A673 (cell line): ENCODE measurements at regions not wholly inside any gene's neighbourhood (a gene's known extent, or its start where the extent isn't known, plus 50 kb on each side); places are given as distances from the start of the nearest gene placed in this dataset.

Experiments
- BruUV-seq: library from RNA; stranded (reverse); fragments of 400-500 nt; replicated peaks from 2 replicates; lab custom pipeline; 2021; lab: Mats Ljungman, UMichigan
- CTCF ChIA-PET: fragments of 300-600 bp; sonication (Branson Sonifier 250); formaldehyde crosslinking; loops from one replicate; lab custom pipeline; 2022; ENCODE audit warnings: antibody characterized with exemption; lab: Charles Lee
- POLR2A ChIA-PET: fragments of 300-600 bp; sonication (Branson Sonifier 250); formaldehyde crosslinking; loops from one replicate; lab custom pipeline; 2022; ENCODE audit warnings: antibody characterized with exemption; ENCODE audit not compliant: low non-redundant PET; lab: Charles Lee
- DNase-seq: peaks from one replicate; pipeline ENCODE4 v3.0.0-alpha.2; 2015; ENCODE audit warnings: low spot score
- H3K27ac ChIP-seq: fragments of 200-600 bp; sonication (generic); 2 replicates; pipeline ENCODE4 v1.5.1; 2016; ENCODE audit warnings: mixed run types, low read depth, mild to moderate bottlenecking, mixed read lengths, antibody characterized with exemption, low read length; ENCODE audit not compliant: poor library complexity, severe bottlenecking
- H3K27me3 ChIP-seq: fragments of 200-600 bp; sonication (generic); replicated peaks from 2 replicates; pipeline ENCODE4 v1.6.1; 2017; ENCODE audit warnings: mixed run types, low read depth, mild to moderate bottlenecking, mixed read lengths, antibody characterized with exemption, low read length; ENCODE audit not compliant: insufficient read depth, poor library complexity
- H3K36me3 ChIP-seq: fragments of 200-600 bp; sonication (generic); 2 replicates; pipeline ENCODE4 v1.6.1; 2016; ENCODE audit warnings: mixed run types, mild to moderate bottlenecking, mixed read lengths, antibody characterized with exemption, low read length; ENCODE audit not compliant: insufficient read depth, poor library complexity, severe bottlenecking
- H3K4me1 ChIP-seq: fragments of 200-600 bp; sonication (generic); 2 replicates; pipeline ENCODE4 v1.6.1; 2017; ENCODE audit warnings: mixed run types, mild to moderate bottlenecking, mixed read lengths, antibody characterized with exemption, low read length; ENCODE audit not compliant: insufficient read depth, poor library complexity, severe bottlenecking
- H3K4me3 ChIP-seq: fragments of 200-600 bp; sonication (generic); 2 replicates; pipeline ENCODE4 v1.5.1; 2016; ENCODE audit warnings: low read depth, mixed run types, mild to moderate bottlenecking, mixed read lengths, low read length; ENCODE audit not compliant: poor library complexity, severe bottlenecking
- H3K9me3 ChIP-seq: fragments of 200-600 bp; sonication (generic); 2 replicates; pipeline ENCODE4 v1.6.1; 2016; ENCODE audit warnings: mixed run types, low read depth, mild to moderate bottlenecking, mixed read lengths, antibody characterized with exemption, low read length; ENCODE audit not compliant: poor library complexity, severe bottlenecking
- CTCF ChIP-seq: fragments of 300-800, 200-600 bp; sonication (generic); conservative IDR thresholded peaks from 2 replicates; pipeline ENCODE4 v1.5.1; 2017; ENCODE audit warnings: low read depth, mild to moderate bottlenecking, antibody characterized with exemption, low read length, moderate library complexity, mixed read lengths
- EZH2 ChIP-seq: fragments of 200-600 bp; sonication (generic); IDR thresholded peaks from 2 replicates; pipeline ENCODE4 v1.6.1; 2017; ENCODE audit warnings: borderline replicate concordance, low read depth, mild to moderate bottlenecking, mixed read lengths, antibody characterized with exemption, low read length; ENCODE audit not compliant: poor library complexity, severe bottlenecking
- intact Hi-C: fragments of 100-400 bp; cut with micrococcal nuclease; formaldehyde crosslinking; loops from one replicate; pipeline ENCODE4 v1.10.0; 2022; ENCODE audit not compliant: unreplicated experiment

- intact Hi-C loops, result no loop called here
- Histone ChIP-seq H3K4me1 (peaks cover 4% of the 10 kb centered on the region), H3K27ac (no peak overlapping the region), H3K27me3 (no peaks in the 10 kb centered on the region), H3K9me3 (no peaks in the 10 kb centered on the region), H3K4me3 (no peak overlapping the region), H3K36me3 (no peaks in the 10 kb centered on the region)
- CTCF ChIA-PET, result no interaction called here
- no TSS peak for BruUV-seq
- no peak for DNase-seq
- POLR2A ChIA-PET, result no interaction called here
- TF ChIP-seq EZH2, result no peak
- TF ChIP-seq CTCF, result no peak
These were observed 84.5 kb upstream of the WWC2 start for GRCh38 chr4:183014361-183015084.

GRCh38 chr4:183013730-183014002 lies 85.4 kb upstream of the WWC2 start:
- Histone ChIP-seq H3K36me3 (no peaks in the 10 kb centered on the region), H3K4me1 (peaks cover 4% of the 10 kb centered on the region), H3K27ac (no peak overlapping the region), H3K4me3 (no peak overlapping the region), H3K27me3 (peaks cover 6% of the 10 kb centered on the region), H3K9me3 (no peaks in the 10 kb centered on the region)
- TF ChIP-seq EZH2 (no peak), CTCF (no peak)
- ChIA-PET CTCF (no interaction called here), POLR2A (no interaction called here)
- no TSS peak for BruUV-seq
- DNase-seq, result no peak
- intact Hi-C loops, result no loop called here

GRCh38 chr4:183012879-183013729 lies 86.0 kb upstream of the WWC2 start:
- intact Hi-C loops, result no loop called here
- Histone ChIP-seq H3K4me1 (peaks cover 4% of the 10 kb centered on the region), H3K27ac (no peak overlapping the region), H3K27me3 (peaks cover 8% of the 10 kb centered on the region), H3K9me3 (no peaks in the 10 kb centered on the region), H3K36me3 (no peaks in the 10 kb centered on the region), H3K4me3 (no peak overlapping the region)
- ChIA-PET CTCF (no interaction called here), POLR2A (no interaction called here)
- TF ChIP-seq EZH2, result no peak
- TF ChIP-seq CTCF, result no peak
- no TSS peak for BruUV-seq
- no peak for DNase-seq
